ENCODE measurements at regions not wholly inside any gene's neighbourhood (a gene's known extent, or its start where the extent isn't known, plus 50 kb on each side); places are given as distances from the start of the nearest gene placed in this dataset.

DNA sequence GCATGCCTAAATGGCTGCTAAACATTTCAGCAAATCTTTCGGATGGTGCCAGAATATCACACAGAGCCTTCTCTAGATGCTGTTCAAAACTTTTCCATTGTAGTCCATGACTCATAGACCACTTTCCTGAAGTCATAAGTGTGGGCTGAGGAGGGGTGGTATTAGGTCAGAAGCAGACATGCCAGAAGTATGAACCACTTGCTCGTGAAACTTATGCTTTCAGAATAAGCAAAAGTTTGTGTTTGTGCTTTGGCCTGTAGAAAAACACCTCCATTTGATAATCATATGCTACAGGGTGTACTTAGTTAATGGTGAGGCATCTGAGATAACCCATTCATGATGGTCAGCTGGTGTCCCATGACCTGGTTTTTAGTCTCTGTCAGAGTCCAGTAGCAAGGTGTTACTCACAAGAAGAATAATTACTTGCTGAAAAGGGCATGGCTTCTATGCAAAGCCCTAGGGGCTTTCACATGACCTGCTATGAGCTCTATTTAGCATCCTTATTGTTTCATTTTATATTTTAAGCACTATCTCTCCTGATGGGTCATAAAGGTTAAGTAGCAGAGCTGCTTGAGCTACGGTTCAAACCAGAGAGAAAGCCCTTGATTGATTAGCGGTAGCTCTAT, 183.1 kb upstream of the IVNS1ABP start:
- no peaks in the 10 kb centered on the region for H3K27me3 ChIP-seq (ENCODE audit: control insufficient read depth in 1 of 2, insufficient read depth in 2 of 2, low read length in 2 of 2)
- no peak overlapping the region for H3K4me3 ChIP-seq (ENCODE audit: low read depth in 1 of 2, low read length in 2 of 2)
- H3K9me3 ChIP-seq (ENCODE audit: control insufficient read depth in 2 of 2, insufficient read depth in 1 of 2, low read depth in 1 of 2, low read length in 1 of 2), result no peaks in the 10 kb centered on the region
- H3K4me1 ChIP-seq (ENCODE audit: control insufficient read depth in 2 of 2, insufficient read depth in 2 of 2, low read length in 1 of 2), result no peaks in the 10 kb centered on the region
- H3K36me3 ChIP-seq (ENCODE audit: control insufficient read depth in 2 of 2, insufficient read depth in 2 of 2, low read length in 1 of 2), result no peaks in the 10 kb centered on the region
- H3K27ac ChIP-seq (ENCODE audit: low read depth in 2 of 2, low read length in 1 of 2), result no peak overlapping the region
- WGBS, 2 donors, result 77 to 80% methylated on average over 4 of the region's 4 CpGs

DNA sequence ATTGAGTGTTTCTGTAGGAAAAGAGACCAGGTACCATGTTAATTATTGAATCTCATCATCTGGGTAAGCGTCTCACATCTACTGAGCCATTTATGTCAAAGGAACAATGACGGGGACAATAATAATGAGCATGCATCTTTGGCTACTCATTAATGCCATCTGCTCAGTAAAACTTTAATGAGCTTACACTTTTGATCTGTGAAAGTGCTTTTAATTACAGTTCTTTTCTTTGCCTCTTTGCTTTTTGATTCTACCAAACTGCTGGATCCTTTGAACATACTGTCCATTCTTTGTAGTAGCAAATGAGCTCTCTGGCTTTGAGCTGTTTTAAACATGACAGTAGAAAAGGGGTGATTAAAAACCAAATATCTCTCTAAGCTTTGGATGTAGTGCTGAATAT, 181.2 kb upstream of the IVNS1ABP start:
- H3K4me3 ChIP-seq (ENCODE audit: low read depth in 1 of 2, low read length in 2 of 2), result no peak overlapping the region
- no peaks in the 10 kb centered on the region for H3K36me3 ChIP-seq (ENCODE audit: control insufficient read depth in 2 of 2, insufficient read depth in 2 of 2, low read length in 1 of 2)
- no peak overlapping the region for H3K27ac ChIP-seq (ENCODE audit: low read depth in 2 of 2, low read length in 1 of 2)
- no peaks in the 10 kb centered on the region for H3K27me3 ChIP-seq (ENCODE audit: control insufficient read depth in 1 of 2, insufficient read depth in 2 of 2, low read length in 2 of 2)
- no peaks in the 10 kb centered on the region for H3K4me1 ChIP-seq (ENCODE audit: control insufficient read depth in 2 of 2, insufficient read depth in 2 of 2, low read length in 1 of 2)
- H3K9me3 ChIP-seq (ENCODE audit: control insufficient read depth in 2 of 2, insufficient read depth in 1 of 2, low read depth in 1 of 2, low read length in 1 of 2), result no peaks in the 10 kb centered on the region
- WGBS, 2 donors, result 93 to 94% methylated on average over 2 of the region's 2 CpGs

DNA sequence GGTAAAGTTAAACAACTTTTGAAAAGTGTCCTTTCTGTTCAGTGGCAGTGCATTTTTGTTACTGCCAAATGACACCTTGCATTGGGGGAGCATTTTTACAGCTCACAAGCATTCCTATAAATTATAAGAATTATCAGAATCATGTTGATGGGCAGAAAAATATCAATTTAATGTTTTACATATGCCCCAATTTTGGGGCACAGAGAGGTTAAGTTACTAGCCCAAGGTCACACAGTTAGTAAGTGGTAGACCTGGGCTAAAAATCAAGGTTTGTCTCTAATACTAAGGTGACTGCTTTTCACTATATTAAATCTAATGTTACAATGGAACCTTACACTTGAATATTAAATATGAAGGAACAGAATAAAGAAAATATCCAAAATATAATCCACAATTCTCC, 180.1 kb upstream of the IVNS1ABP start:
- H3K4me1 ChIP-seq (ENCODE audit: control insufficient read depth in 2 of 2, insufficient read depth in 2 of 2, low read length in 1 of 2), result no peaks in the 10 kb centered on the region
- no peaks in the 10 kb centered on the region for H3K9me3 ChIP-seq (ENCODE audit: control insufficient read depth in 2 of 2, insufficient read depth in 1 of 2, low read depth in 1 of 2, low read length in 1 of 2)
- no peaks in the 10 kb centered on the region for H3K36me3 ChIP-seq (ENCODE audit: control insufficient read depth in 2 of 2, insufficient read depth in 2 of 2, low read length in 1 of 2)
- no peaks in the 10 kb centered on the region for H3K27me3 ChIP-seq (ENCODE audit: control insufficient read depth in 1 of 2, insufficient read depth in 2 of 2, low read length in 2 of 2)
- H3K27ac ChIP-seq (ENCODE audit: low read depth in 2 of 2, low read length in 1 of 2), result no peak overlapping the region
- H3K4me3 ChIP-seq (ENCODE audit: low read depth in 1 of 2, low read length in 2 of 2), result no peak overlapping the region

GRCh38 chr1:185495898-185496297, 178.9 kb upstream of the IVNS1ABP start:
- WGBS, 2 donors, result 68 to 73% methylated on average over 1 of the region's 1 CpG
- no peaks in the 10 kb centered on the region for H3K36me3 ChIP-seq (ENCODE audit: control insufficient read depth in 2 of 2, insufficient read depth in 2 of 2, low read length in 1 of 2)
- H3K9me3 ChIP-seq (ENCODE audit: control insufficient read depth in 2 of 2, insufficient read depth in 1 of 2, low read depth in 1 of 2, low read length in 1 of 2), result no peaks in the 10 kb centered on the region
- H3K27ac ChIP-seq (ENCODE audit: low read depth in 2 of 2, low read length in 1 of 2), result no peak overlapping the region
- H3K4me3 ChIP-seq (ENCODE audit: low read depth in 1 of 2, low read length in 2 of 2), result no peak overlapping the region
- no peaks in the 10 kb centered on the region for H3K27me3 ChIP-seq (ENCODE audit: control insufficient read depth in 1 of 2, insufficient read depth in 2 of 2, low read length in 2 of 2)
- H3K4me1 ChIP-seq (ENCODE audit: control insufficient read depth in 2 of 2, insufficient read depth in 2 of 2, low read length in 1 of 2), result no peaks in the 10 kb centered on the region

- Histone ChIP-seq H3K27me3 (ENCODE audit: control insufficient read depth in 1 of 2, insufficient read depth in 2 of 2, low read length in 2 of 2) (no peaks in the 10 kb centered on the region), H3K4me3 (ENCODE audit: low read depth in 1 of 2, low read length in 2 of 2) (no peak overlapping the region), H3K9me3 (ENCODE audit: control insufficient read depth in 2 of 2, insufficient read depth in 1 of 2, low read depth in 1 of 2, low read length in 1 of 2) (no peaks in the 10 kb centered on the region), H3K27ac (ENCODE audit: low read depth in 2 of 2, low read length in 1 of 2) (no peak overlapping the region), H3K4me1 (ENCODE audit: control insufficient read depth in 2 of 2, insufficient read depth in 2 of 2, low read length in 1 of 2) (no peaks in the 10 kb centered on the region), H3K36me3 (ENCODE audit: control insufficient read depth in 2 of 2, insufficient read depth in 2 of 2, low read length in 1 of 2) (no peaks in the 10 kb centered on the region)
Measured at GRCh38 chr1:185495007-185495406, 178.0 kb upstream of the IVNS1ABP start.

DNA sequence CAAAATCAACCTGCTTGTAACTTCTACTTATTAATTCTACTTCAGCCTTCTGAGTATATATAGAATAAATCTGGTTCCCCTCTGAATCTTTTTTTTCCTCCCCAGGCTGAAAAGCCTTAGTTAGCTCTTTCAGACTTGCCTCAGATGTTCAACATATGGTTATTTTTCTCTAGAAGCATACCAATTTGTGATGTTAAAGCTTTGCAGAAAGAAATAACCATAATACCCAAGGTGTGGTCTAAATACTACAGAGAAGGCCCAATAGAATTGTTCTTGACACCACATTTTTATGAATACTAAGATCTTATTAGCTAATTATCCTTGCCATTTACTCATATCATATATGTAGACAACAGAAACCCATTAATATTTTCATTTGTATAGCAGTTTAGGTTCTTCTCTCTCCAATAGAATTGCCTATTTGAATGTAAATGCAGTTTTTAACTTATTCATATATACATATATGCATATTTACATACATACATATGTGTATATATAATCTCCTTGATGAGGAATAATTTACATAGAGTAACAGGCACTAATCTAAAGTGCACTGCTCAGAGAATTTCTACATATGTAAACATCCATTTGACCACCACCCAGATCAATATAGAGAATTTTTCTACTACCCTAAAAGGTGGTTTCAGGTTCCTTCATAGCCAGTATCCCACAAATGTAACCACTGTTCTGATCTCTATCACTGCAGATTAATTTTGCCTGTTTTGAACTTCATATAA, 175.2 kb upstream of the IVNS1ABP start:
- Histone ChIP-seq H3K4me3 (ENCODE audit: low read depth in 1 of 2, low read length in 2 of 2) (no peak overlapping the region), H3K4me1 (ENCODE audit: control insufficient read depth in 2 of 2, insufficient read depth in 2 of 2, low read length in 1 of 2) (no peaks in the 10 kb centered on the region), H3K27ac (ENCODE audit: low read depth in 2 of 2, low read length in 1 of 2) (no peak overlapping the region), H3K9me3 (ENCODE audit: control insufficient read depth in 2 of 2, insufficient read depth in 1 of 2, low read depth in 1 of 2, low read length in 1 of 2) (no peaks in the 10 kb centered on the region), H3K36me3 (ENCODE audit: control insufficient read depth in 2 of 2, insufficient read depth in 2 of 2, low read length in 1 of 2) (no peaks in the 10 kb centered on the region), H3K27me3 (ENCODE audit: control insufficient read depth in 1 of 2, insufficient read depth in 2 of 2, low read length in 2 of 2) (no peaks in the 10 kb centered on the region)

GRCh38 chr1:185491604-185492003, 174.6 kb upstream of the IVNS1ABP start:
- H3K27ac ChIP-seq (ENCODE audit: low read depth in 2 of 2, low read length in 1 of 2), result no peak overlapping the region
- no peaks in the 10 kb centered on the region for H3K36me3 ChIP-seq (ENCODE audit: control insufficient read depth in 2 of 2, insufficient read depth in 2 of 2, low read length in 1 of 2)

DNA sequence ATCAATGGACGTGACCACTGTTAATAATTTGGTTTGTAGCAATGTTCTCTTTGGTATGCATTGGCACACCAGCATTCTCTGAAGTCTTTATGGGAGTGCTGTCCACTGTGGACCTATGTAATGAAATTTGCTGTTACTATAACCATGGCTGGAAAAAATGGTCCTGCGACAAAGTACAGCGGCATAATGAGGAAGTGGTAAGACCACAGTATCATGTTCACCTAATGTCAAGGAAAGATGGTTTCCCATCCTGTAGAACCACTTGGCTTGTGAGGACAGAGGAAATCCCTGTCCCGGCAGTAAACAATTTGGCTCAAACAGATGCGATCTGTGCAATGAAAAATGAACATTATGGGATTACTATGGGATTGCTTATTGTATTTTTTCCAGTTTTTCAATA, 173.9 kb upstream of the IVNS1ABP start:
- Histone ChIP-seq H3K27me3 (ENCODE audit: control insufficient read depth in 1 of 2, insufficient read depth in 2 of 2, low read length in 2 of 2) (no peaks in the 10 kb centered on the region), H3K9me3 (ENCODE audit: control insufficient read depth in 2 of 2, insufficient read depth in 1 of 2, low read depth in 1 of 2, low read length in 1 of 2) (peaks cover 0 to 2% of the 10 kb centered on the region in 2 donors), H3K36me3 (ENCODE audit: control insufficient read depth in 2 of 2, insufficient read depth in 2 of 2, low read length in 1 of 2) (no peaks in the 10 kb centered on the region), H3K4me3 (ENCODE audit: low read depth in 1 of 2, low read length in 2 of 2) (no peak overlapping the region), H3K27ac (ENCODE audit: low read depth in 2 of 2, low read length in 1 of 2) (no peak overlapping the region), H3K4me1 (ENCODE audit: control insufficient read depth in 2 of 2, insufficient read depth in 2 of 2, low read length in 1 of 2) (no peaks in the 10 kb centered on the region)
- 82 to 85% methylated on average over 5 of the region's 5 CpGs for WGBS, 2 donors

More at GRCh38 chr1:185491604-185492003, 174.6 kb upstream of the IVNS1ABP start:
- Histone ChIP-seq H3K4me3 (ENCODE audit: low read depth in 1 of 2, low read length in 2 of 2) (no peak overlapping the region), H3K9me3 (ENCODE audit: control insufficient read depth in 2 of 2, insufficient read depth in 1 of 2, low read depth in 1 of 2, low read length in 1 of 2) (no peaks in the 10 kb centered on the region), H3K4me1 (ENCODE audit: control insufficient read depth in 2 of 2, insufficient read depth in 2 of 2, low read length in 1 of 2) (no peaks in the 10 kb centered on the region), H3K27me3 (ENCODE audit: control insufficient read depth in 1 of 2, insufficient read depth in 2 of 2, low read length in 2 of 2) (no peaks in the 10 kb centered on the region)
- 78 to 90% methylated on average over 2 of the region's 2 CpGs for WGBS, 2 donors

- peaks cover 0 to 2% of the 10 kb centered on the region in 2 donors for H3K9me3 ChIP-seq (ENCODE audit: control insufficient read depth in 2 of 2, insufficient read depth in 1 of 2, low read depth in 1 of 2, low read length in 1 of 2)
- no peaks in the 10 kb centered on the region for H3K36me3 ChIP-seq (ENCODE audit: control insufficient read depth in 2 of 2, insufficient read depth in 2 of 2, low read length in 1 of 2)
- no peak overlapping the region for H3K4me3 ChIP-seq (ENCODE audit: low read depth in 1 of 2, low read length in 2 of 2)
- no peaks in the 10 kb centered on the region for H3K4me1 ChIP-seq (ENCODE audit: control insufficient read depth in 2 of 2, insufficient read depth in 2 of 2, low read length in 1 of 2)
- H3K27ac ChIP-seq (ENCODE audit: low read depth in 2 of 2, low read length in 1 of 2), result no peak overlapping the region
- no peaks in the 10 kb centered on the region for H3K27me3 ChIP-seq (ENCODE audit: control insufficient read depth in 1 of 2, insufficient read depth in 2 of 2, low read length in 2 of 2)
- WGBS, 2 donors, result 62 to 71% methylated on average over 3 of the region's 3 CpGs
Measured at GRCh38 chr1:185489406-185489805, 172.4 kb upstream of the IVNS1ABP start.

GRCh38 chr1:185488808-185489207, 171.8 kb upstream of the IVNS1ABP start:
- peaks cover 0 to 1% of the 10 kb centered on the region in 2 donors for H3K4me1 ChIP-seq (ENCODE audit: control insufficient read depth in 2 of 2, insufficient read depth in 2 of 2, low read length in 1 of 2)
- no peaks in the 10 kb centered on the region for H3K36me3 ChIP-seq (ENCODE audit: control insufficient read depth in 2 of 2, insufficient read depth in 2 of 2, low read length in 1 of 2)
- no peaks in the 10 kb centered on the region for H3K27me3 ChIP-seq (ENCODE audit: control insufficient read depth in 1 of 2, insufficient read depth in 2 of 2, low read length in 2 of 2)
- no peak overlapping the region for H3K4me3 ChIP-seq (ENCODE audit: low read depth in 1 of 2, low read length in 2 of 2)
- 43 to 56% methylated on average over 4 of the region's 4 CpGs for WGBS, 2 donors
- H3K9me3 ChIP-seq (ENCODE audit: control insufficient read depth in 2 of 2, insufficient read depth in 1 of 2, low read depth in 1 of 2, low read length in 1 of 2), result peaks cover 0 to 2% of the 10 kb centered on the region in 2 donors
- H3K27ac ChIP-seq (ENCODE audit: low read depth in 2 of 2, low read length in 1 of 2), result peak overlapping the region in 1 of 2 donors; percentile 24
